Heart left ventricle (tissue), 16 donors: ENCODE measurements at regions not wholly inside any gene's neighbourhood (a gene's known extent, or its start where the extent isn't known, plus 50 kb on each side); places are given as distances from the start of the nearest gene placed in this dataset.
A peak's percentile ranks its signal among the peaks of the same experiment; 100 is the strongest.

Experiments
- ATAC-seq, 4 donors: fragments of 200-7000 bp; cut with Tn5 transposase; one replicate each; pipeline ENCODE4 v1.9.1; 2020 to 2022; ENCODE audit warnings: moderate library complexity in 4 of 4, mild to moderate bottlenecking in 3 of 4, moderate number of reproducible peaks in 1 of 4
- DNase-seq, 5 donors: peaks; one replicate each; pipeline ENCODE4 v3.0.0-alpha.2; 2020
- H3K27ac ChIP-seq, 12 donors: fragments of 200-600 bp; sonication (generic) in 4 of 12; one replicate each; pipeline versions ENCODE4 v1.5.0 to v1.8.0; 2016 to 2022; ENCODE audit warnings: mild to moderate bottlenecking in 2 of 12
- H3K27me3 ChIP-seq, 9 donors: fragments of 200-600 bp; sonication (generic) in 2 of 9; one replicate each; pipeline versions ENCODE4 v1.5.1 to v1.8.0; 2016 to 2022; ENCODE audit warnings: mild to moderate bottlenecking in 3 of 9
- H3K36me3 ChIP-seq, 9 donors: fragments of 200-600 bp; sonication (generic) in 2 of 9; one replicate each; pipeline versions ENCODE4 v1.5.0 to v1.8.0; 2018 to 2022; ENCODE audit warnings: mild to moderate bottlenecking in 2 of 9
- H3K4me1 ChIP-seq, 12 donors: fragments of 200-600 bp; sonication (generic) in 4 of 12; one replicate each; pipeline versions ENCODE4 v1.5.0 to v1.8.0; 2016 to 2022; ENCODE audit warnings: mild to moderate bottlenecking in 3 of 12
- H3K4me3 ChIP-seq, 12 donors: fragments of 200-600 bp; sonication (generic) in 4 of 12; one replicate each; pipeline versions ENCODE4 v1.5.0 to v1.8.0; 2017 to 2022; ENCODE audit warnings: mild to moderate bottlenecking in 9 of 12, moderate library complexity in 4 of 12
- H3K9me3 ChIP-seq, 12 donors: fragments of 200-600 bp; sonication (generic) in 4 of 12; one replicate each; pipeline versions ENCODE4 v1.5.0 to v1.8.0; 2016 to 2022; ENCODE audit warnings: mild to moderate bottlenecking in 1 of 12
- CTCF ChIP-seq, 12 donors: fragments of 200-600 bp; sonication (generic) in 4 of 12; IDR thresholded peaks; one replicate each; pipeline versions ENCODE4 v1.5.0 to v1.8.0; 2018 to 2022; ENCODE audit warnings: antibody characterized with exemption in 12 of 12, mild to moderate bottlenecking in 5 of 12
- POLR2A ChIP-seq, 2 donors: fragments of 450-650 bp; IDR thresholded peaks; one replicate each; pipeline ENCODE4 v1.6.1; 2017; ENCODE audit warnings: antibody characterized with exemption in 2 of 2, mild to moderate bottlenecking in 2 of 2, moderate library complexity in 2 of 2
- WGBS, 4 donors: extraction: QIAGEN DNeasy Blood & Tissue Kit in 2 of 4; methylation state at CpG; one replicate each; pipeline versions ENCODE4 v1.1.5 to v1.1.7; 2013 to 2018; 5-methylcytosine and 5-hydroxymethylcytosine counted together
- intact Hi-C, 10 donors: fragments of 100-400 bp; cut with DNase I; formaldehyde crosslinking; loops; one replicate each; pipeline versions ENCODE4 v1.11.1 to v1.14.2; 2022
- donor health status: ischemic (EF 13 %, LVEDD 7.1; RV severe dilation, severe dysfunction).
- donor health status: healthy with polysubstance abuse.
- donor health status: DM: no; HTN: yes; CAD: no.
- donor health status: DM: no; HTN: no; CAD: no.
- donor health status: ischemic (EF 25% LVEDD 6.9; RV normal size, moderate dysfunction).
- donor health status: ischemic (EF 25% LVEDD 5.7; RV mildly dilated, moderate dysfunction).
- donor health status: healthy.
- donor health status: DM: yes; HTN: yes; CAD: no.
- donor health status: ischemic (EF 35%, LVEDD 5.7; RV mildly dilated, moderate dysfunction).
- donor health status: nonischemic (EF 11% LVEDD 7.7; RV severe dilation, severe dysfunction).
- donor health status: DM: yes; HTN: yes; CAD: no.
- donor health status: PGD.
- donor health status: ischemic (EF 29% LVEDD 5.4; RV normal size, mild dysfunction).
- donor health status: nonischemic (EF 23%, LVEDD 6.1; RV moderate dilation, normal function).

- Histone ChIP-seq H3K27ac (peak overlapping the region in 1 of 12 donors; percentile 24), H3K4me1 (peaks cover 0 to 41% (median 22%) of the 10 kb centered on the region in 12 donors), H3K9me3 (peaks cover 0 to 3% (median 0%) of the 10 kb centered on the region in 12 donors), H3K27me3 (no peaks in the 10 kb centered on the region), H3K4me3 (no peak overlapping the region), H3K36me3 (no peaks in the 10 kb centered on the region)
- intact Hi-C loops, result loop anchor here in 1 of 10 donors (10.0 kb wide), 1 partner anchor 88 kb away; no protein-coding TSS in a partner anchor
- WGBS, 4 donors, result 59 to 68% (median 61%) methylated on average over 6 of the region's 6 CpGs
- no peak for TF ChIP-seq CTCF (IDR thresholded peaks at IDR 0.05)
- no peak for TF ChIP-seq POLR2A (IDR thresholded peaks at IDR 0.05)
- DNase-seq, result peak in 2 of 5 donors; percentile 33 to 44
- ATAC-seq, result peak; percentile 42 to 73 (median 55)
These were observed 143.7 kb downstream of the SNX19 start for GRCh38 chr11:130772266-130773227.

- Histone ChIP-seq H3K27me3 (no peaks in the 10 kb centered on the region), H3K4me1 (peaks cover 0 to 41% (median 22%) of the 10 kb centered on the region in 12 donors), H3K27ac (no peak overlapping the region), H3K36me3 (no peaks in the 10 kb centered on the region), H3K4me3 (no peak overlapping the region), H3K9me3 (no peaks in the 10 kb centered on the region)
- TF ChIP-seq CTCF (IDR thresholded peaks at IDR 0.05), result no peak
- no peak for TF ChIP-seq POLR2A (IDR thresholded peaks at IDR 0.05)
- intact Hi-C loops, result loop anchor here in 1 of 10 donors (10.0 kb wide), 1 partner anchor 89 kb away; no protein-coding TSS in a partner anchor
- 84 to 91% (median 87%) methylated on average over 5 of the region's 5 CpGs for WGBS, 4 donors
- ATAC-seq (no peak), DNase-seq (no peak)
These were observed 142.9 kb downstream of the SNX19 start for GRCh38 chr11:130773244-130773820.

GRCh38 chr11:130774703-130775102 lies 141.6 kb downstream of the SNX19 start:
- H3K36me3 ChIP-seq, result no peaks in the 10 kb centered on the region
- H3K4me1 ChIP-seq, result peaks cover 0 to 41% (median 22%) of the 10 kb centered on the region in 12 donors
- intact Hi-C loops, result loop anchor here in 1 of 10 donors (10.0 kb wide), 1 partner anchor 90 kb away; no protein-coding TSS in a partner anchor
- DNase-seq (peak; percentile 65 to 80 (median 74)), ATAC-seq (peak; percentile 59 to 80 (median 78))
- TF ChIP-seq CTCF (IDR thresholded peaks at IDR 0.05) (no peak), POLR2A (IDR thresholded peaks at IDR 0.05) (no peak)
- 6 to 18% (median 15%) methylated on average over 3 of the region's 3 CpGs for WGBS, 4 donors
- H3K27ac ChIP-seq, result peak overlapping the region in 4 of 12 donors; percentile 24 to 32 (median 29)
- H3K9me3 ChIP-seq, result no peaks in the 10 kb centered on the region
- no peak overlapping the region for H3K4me3 ChIP-seq
- no peaks in the 10 kb centered on the region for H3K27me3 ChIP-seq
